H9 (cell line): ENCODE measurements at regions not wholly inside any gene's neighbourhood (a gene's known extent, or its start where the extent isn't known, plus 50 kb on each side); places are given as distances from the start of the nearest gene placed in this dataset.

Source experiments
- DNase-seq: peaks from one replicate; pipeline ENCODE4 v3.0.0-alpha.2; 2017
- H2AFZ ChIP-seq: one replicate; pipeline ENCODE4 v1.6.1; 2013; ENCODE audit warnings: mild to moderate bottlenecking, low read length, control low read depth, moderate library complexity
- H2AK5ac ChIP-seq: 2 replicates; pipeline ENCODE4 v1.6.1; 2013; ENCODE audit warnings: low read length, control low read depth, mixed read lengths; ENCODE audit not compliant: insufficient read length
- H2BK120ac ChIP-seq: one replicate; pipeline ENCODE4 v1.6.1; 2013; ENCODE audit warnings: low read depth, mild to moderate bottlenecking, low read length, control low read depth, inconsistent platforms; ENCODE audit not compliant: poor library complexity, severe bottlenecking
- H2BK12ac ChIP-seq: 2 replicates; pipeline ENCODE4 v1.6.1; 2013; ENCODE audit warnings: low read length, control low read depth, mixed read lengths, low read depth; ENCODE audit not compliant: insufficient read length
- H2BK15ac ChIP-seq: 2 replicates; pipeline ENCODE4 v1.6.1; 2013; ENCODE audit warnings: low read depth, low read length, control low read depth
- H2BK20ac ChIP-seq: one replicate; pipeline ENCODE4 v1.6.1; 2013; ENCODE audit warnings: low read depth, mild to moderate bottlenecking, low read length, control low read depth, inconsistent platforms; ENCODE audit not compliant: poor library complexity, severe bottlenecking
- H2BK5ac ChIP-seq: 2 replicates; pipeline ENCODE4 v1.6.1; 2013; ENCODE audit warnings: low read length, control low read depth, mixed read lengths; ENCODE audit not compliant: insufficient read length
- H3K14ac ChIP-seq: 2 replicates; pipeline ENCODE4 v1.6.1; 2013; ENCODE audit warnings: low read length, control low read depth; ENCODE audit not compliant: insufficient read depth
- H3K18ac ChIP-seq: 2 replicates; pipeline ENCODE4 v1.6.1; 2013; ENCODE audit warnings: low read depth, mild to moderate bottlenecking, mixed read lengths, low read length, control low read depth; ENCODE audit not compliant: insufficient read length
- H3K23ac ChIP-seq: 2 replicates; pipeline ENCODE4 v1.6.1; 2013; ENCODE audit warnings: low read length, control low read depth, mixed read lengths, low read depth; ENCODE audit not compliant: insufficient read length
- H3K23me2 ChIP-seq: 2 replicates; pipeline ENCODE4 v1.6.1; 2013; ENCODE audit warnings: low read depth, mild to moderate bottlenecking, mixed read lengths, low read length, control low read depth; ENCODE audit not compliant: insufficient read length, poor library complexity, severe bottlenecking
- H3K27ac ChIP-seq: 2 replicates; pipeline ENCODE4 v1.5.1; 2013; ENCODE audit warnings: low read length, control low read depth, mixed read lengths, low read depth; ENCODE audit not compliant: insufficient read length
- H3K27me3 ChIP-seq: 2 replicates; pipeline ENCODE4 v1.6.1; 2013; ENCODE audit warnings: low read length, control low read depth, inconsistent platforms; ENCODE audit not compliant: insufficient read depth
- H3K4ac ChIP-seq: 2 replicates; pipeline ENCODE4 v1.6.1; 2013; ENCODE audit warnings: low read depth, mild to moderate bottlenecking, control low read depth, inconsistent platforms, low read length, moderate library complexity
- H3K4me1 ChIP-seq: 2 replicates; pipeline ENCODE4 v1.6.1; 2013; ENCODE audit warnings: low read length, control low read depth, inconsistent platforms; ENCODE audit not compliant: insufficient read depth
- H3K4me2 ChIP-seq: 2 replicates; pipeline ENCODE4 v1.6.1; 2013; ENCODE audit warnings: low read length, control low read depth, mixed read lengths; ENCODE audit not compliant: insufficient read length, insufficient read depth
- H3K56ac ChIP-seq: 2 replicates; pipeline ENCODE4 v1.6.1; 2013; ENCODE audit warnings: low read depth, mild to moderate bottlenecking, mixed read lengths, low read length, control low read depth; ENCODE audit not compliant: insufficient read length
- H3K79me1 ChIP-seq: 2 replicates; pipeline ENCODE4 v1.6.1; 2013; ENCODE audit warnings: low read depth, mild to moderate bottlenecking, moderate library complexity, low read length, control low read depth, inconsistent platforms; ENCODE audit not compliant: insufficient read depth, poor library complexity, severe bottlenecking
- H3K79me2 ChIP-seq: 2 replicates; pipeline ENCODE4 v1.6.1; 2013; ENCODE audit warnings: low read length, control low read depth, inconsistent platforms; ENCODE audit not compliant: insufficient read depth
- H3K9ac ChIP-seq: 2 replicates; pipeline ENCODE4 v1.6.1; 2013; ENCODE audit warnings: low read length, control low read depth, mixed read lengths; ENCODE audit not compliant: insufficient read length; ENCODE audit errors: extremely low read depth
- H3K9me3 ChIP-seq: one replicate; pipeline ENCODE4 v1.6.1; 2013; ENCODE audit warnings: low read depth, low read length, inconsistent platforms; ENCODE audit not compliant: control insufficient read depth
- H3T11ph ChIP-seq: one replicate; pipeline ENCODE4 v1.6.1; 2013; ENCODE audit warnings: mild to moderate bottlenecking, low read length, control low read depth, inconsistent platforms
- H4K20me1 ChIP-seq: one replicate; pipeline ENCODE4 v1.6.1; 2013; ENCODE audit not compliant: control insufficient read depth, insufficient read length, insufficient read depth
- H4K5ac ChIP-seq: 2 replicates; pipeline ENCODE4 v1.6.1; 2013; ENCODE audit warnings: low read depth, mild to moderate bottlenecking, mixed read lengths, low read length, control low read depth; ENCODE audit not compliant: insufficient read length
- H4K8ac ChIP-seq: replicated peaks from 2 replicates; pipeline ENCODE4 v1.6.1; 2013; ENCODE audit warnings: low read length, control low read depth, mixed read lengths, low read depth; ENCODE audit not compliant: insufficient read length
- H4K91ac ChIP-seq: 2 replicates; pipeline ENCODE4 v1.6.1; 2013; ENCODE audit warnings: low read depth, mild to moderate bottlenecking, moderate library complexity, mixed read lengths, low read length, control low read depth; ENCODE audit not compliant: insufficient read length
- H3K27ac Mint-ChIP-seq, 3 experiments: 2 replicates in 2 of 3; 3 replicates in 1 of 3; pipeline ENCODE4 v1.8.0; 2020 to 2021; ENCODE audit warnings: mixed read lengths in 3 of 3, mild to moderate bottlenecking in 1 of 3, moderate library complexity in 1 of 3
- H3K27me3 Mint-ChIP-seq: 2 replicates; pipeline ENCODE4 v1.8.0; 2021; ENCODE audit warnings: low read depth, mild to moderate bottlenecking, moderate library complexity, mixed read lengths
- H3K36me3 Mint-ChIP-seq, 3 experiments: 2 replicates in 2 of 3; 3 replicates in 1 of 3; pipeline ENCODE4 v1.8.0; 2020 to 2021; ENCODE audit warnings: low read depth in 3 of 3, mixed read lengths in 3 of 3; ENCODE audit not compliant: insufficient read depth in 1 of 3
- H3K4me1 Mint-ChIP-seq, 2 experiments: 2 replicates each; pipeline ENCODE4 v1.8.0; 2020; ENCODE audit warnings: mixed read lengths in 2 of 2
- H3K4me3 Mint-ChIP-seq, 2 experiments: 2 replicates in 1 of 2; 3 replicates in 1 of 2; pipeline ENCODE4 v1.8.0; 2020 to 2021; ENCODE audit warnings: mild to moderate bottlenecking in 2 of 2, mixed read lengths in 2 of 2, moderate library complexity in 1 of 2
- H3K9me3 Mint-ChIP-seq, 2 experiments: 2 replicates in 1 of 2; 3 replicates in 1 of 2; pipeline ENCODE4 v1.8.0; 2020; ENCODE audit warnings: mild to moderate bottlenecking in 2 of 2, mixed read lengths in 2 of 2, moderate library complexity in 1 of 2
- WGBS: extraction: QIAGEN DNeasy Blood & Tissue Kit; methylation state at CpG from one replicate; pipeline ENCODE4 v1.1.7; 2013; ENCODE audit warnings: missing lambda C conversion rate, low lambda C conversion rate, mixed read lengths; ENCODE audit not compliant: insufficient read length; ENCODE audit errors: extremely low coverage; 5-methylcytosine and 5-hydroxymethylcytosine counted together
- TF ChIP-seq, protein P1 (sequence below): fragments of 200-600 bp; sonication (generic); conservative IDR thresholded peaks from 3 replicates; pipeline ENCODE4 v1.8.0; 2021; ENCODE audit warnings: antibody characterized with exemption, mild to moderate bottlenecking

DNA sequence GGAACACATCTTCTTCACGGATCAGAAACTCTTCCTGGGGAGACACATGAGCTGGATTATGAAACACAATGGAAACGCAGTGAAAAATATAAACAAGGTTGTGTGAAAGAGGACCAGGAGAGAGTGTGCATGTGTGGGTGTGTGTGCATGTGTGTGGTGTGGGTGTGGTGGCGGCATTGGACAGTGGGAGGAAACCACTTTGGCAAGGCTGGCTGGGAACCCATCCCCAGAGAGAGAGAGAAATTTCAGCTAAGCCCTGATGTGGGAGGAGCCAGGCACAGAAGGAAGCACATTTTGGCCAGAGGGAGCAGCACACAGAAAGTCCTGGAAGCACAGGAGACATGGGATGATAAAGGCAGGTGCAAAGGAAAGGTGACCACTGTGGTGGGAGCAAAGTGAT is 147.6 kb upstream of the COPS8 start:
- H2BK120ac ChIP-seq, result no peak overlapping the region
- no peaks in the 10 kb centered on the region for H3K9me3 Mint-ChIP-seq
- no peaks in the 10 kb centered on the region for H3K79me1 ChIP-seq
- H3K4me1 ChIP-seq, result no peaks in the 10 kb centered on the region
- H3K4me3 Mint-ChIP-seq, result no peak overlapping the region
- no peak overlapping the region for H4K8ac ChIP-seq
- no peak overlapping the region for H2BK5ac ChIP-seq
- WGBS, result no CpG with 5 or more reads among the region's 3 CpGs
- no peak overlapping the region for H3K23ac ChIP-seq
- no peaks in the 10 kb centered on the region for H3K79me2 ChIP-seq
- no peak overlapping the region for H3K4ac ChIP-seq
- H3K4me1 Mint-ChIP-seq, result peaks cover 4 to 14% of the 10 kb centered on the region in 2 experiments; a peak in 2 of 4 replicates
- no peak overlapping the region for H2AFZ ChIP-seq
- no peak overlapping the region; the same call in 1 of the 2 replicates for H3K14ac ChIP-seq
- no peaks in the 10 kb centered on the region for H3K27me3 ChIP-seq
- no peak overlapping the region for H3K9ac ChIP-seq
- H2BK20ac ChIP-seq, result no peak overlapping the region
- H3K27ac Mint-ChIP-seq, result no peak overlapping the region; a peak in 1 of 7 replicates
- no peak overlapping the region for H4K5ac ChIP-seq
- no peak for DNase-seq
- H3K23me2 ChIP-seq, result no peaks in the 10 kb centered on the region
- no peak overlapping the region for H2BK12ac ChIP-seq
- H3T11ph ChIP-seq, result no peak overlapping the region
- H2BK15ac ChIP-seq, result no peak overlapping the region
- H3K18ac ChIP-seq, result no peak overlapping the region
- no peaks in the 10 kb centered on the region for H3K36me3 Mint-ChIP-seq
- TF ChIP-seq, protein P1, sequence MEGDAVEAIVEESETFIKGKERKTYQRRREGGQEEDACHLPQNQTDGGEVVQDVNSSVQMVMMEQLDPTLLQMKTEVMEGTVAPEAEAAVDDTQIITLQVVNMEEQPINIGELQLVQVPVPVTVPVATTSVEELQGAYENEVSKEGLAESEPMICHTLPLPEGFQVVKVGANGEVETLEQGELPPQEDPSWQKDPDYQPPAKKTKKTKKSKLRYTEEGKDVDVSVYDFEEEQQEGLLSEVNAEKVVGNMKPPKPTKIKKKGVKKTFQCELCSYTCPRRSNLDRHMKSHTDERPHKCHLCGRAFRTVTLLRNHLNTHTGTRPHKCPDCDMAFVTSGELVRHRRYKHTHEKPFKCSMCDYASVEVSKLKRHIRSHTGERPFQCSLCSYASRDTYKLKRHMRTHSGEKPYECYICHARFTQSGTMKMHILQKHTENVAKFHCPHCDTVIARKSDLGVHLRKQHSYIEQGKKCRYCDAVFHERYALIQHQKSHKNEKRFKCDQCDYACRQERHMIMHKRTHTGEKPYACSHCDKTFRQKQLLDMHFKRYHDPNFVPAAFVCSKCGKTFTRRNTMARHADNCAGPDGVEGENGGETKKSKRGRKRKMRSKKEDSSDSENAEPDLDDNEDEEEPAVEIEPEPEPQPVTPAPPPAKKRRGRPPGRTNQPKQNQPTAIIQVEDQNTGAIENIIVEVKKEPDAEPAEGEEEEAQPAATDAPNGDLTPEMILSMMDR, result no peak
- H3K27ac ChIP-seq, result no peak overlapping the region
- H3K4me2 ChIP-seq, result no peak overlapping the region
- no peaks in the 10 kb centered on the region for H4K20me1 ChIP-seq
- H2AK5ac ChIP-seq, result no peak overlapping the region
- no peak overlapping the region for H4K91ac ChIP-seq
- peaks cover 11% of the 10 kb centered on the region for H3K27me3 Mint-ChIP-seq
- H3K56ac ChIP-seq, result no peak overlapping the region
- no peaks in the 10 kb centered on the region for H3K9me3 ChIP-seq
